Stimulated activated CD4-positive, alpha-beta T cell treated with anti-CD3 and anti-CD28 coated beads, TNF-alpha, amount 100 ng/mL, for 1 hour (primary cell): ENCODE measurements at regions not wholly inside any gene's neighbourhood (a gene's known extent, or its start where the extent isn't known, plus 50 kb on each side); places are given as distances from the start of the nearest gene placed in this dataset.
"Not testable (repeated sequence)": the region's sequence is repeated elsewhere in the genome, so short reads cannot be mapped to it uniquely, and the experiment has no call there.

Experiments
- DNase-seq, 3 donors: peaks; one replicate each; pipeline ENCODE4 v3.0.0-alpha.2; 2020; ENCODE audit warnings: low read depth in 3 of 3, low spot score in 1 of 3

GRCh38 chr5:158268286-158268685 lies 409.3 kb upstream of the CLINT1 start:
- no peak for DNase-seq

- no peak for DNase-seq
These were observed 408.3 kb upstream of the CLINT1 start for GRCh38 chr5:158267228-158267627.

- no peak for DNase-seq
These were observed 407.2 kb upstream of the CLINT1 start for GRCh38 chr5:158265931-158266700.

DNA sequence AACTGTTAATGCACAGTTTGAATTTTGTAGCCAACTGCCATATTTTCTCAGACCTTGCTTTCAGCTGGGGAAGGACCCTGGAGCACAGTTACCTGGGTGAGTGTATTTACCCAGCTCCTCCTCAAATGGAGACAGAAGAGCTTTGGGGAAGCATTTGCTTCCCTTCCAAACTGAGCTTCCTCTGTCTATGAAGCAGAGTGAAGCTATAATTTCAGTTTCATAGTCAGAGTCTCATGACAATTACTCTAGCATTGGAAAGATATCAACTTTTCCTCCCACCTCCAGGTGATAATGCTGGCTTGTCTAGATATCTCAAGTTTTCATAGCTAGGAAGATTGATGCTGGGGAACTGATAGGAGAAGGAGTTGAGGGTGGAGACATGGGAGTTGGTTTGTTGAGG lies 406.4 kb upstream of the CLINT1 start:
- no peak for DNase-seq

DNA sequence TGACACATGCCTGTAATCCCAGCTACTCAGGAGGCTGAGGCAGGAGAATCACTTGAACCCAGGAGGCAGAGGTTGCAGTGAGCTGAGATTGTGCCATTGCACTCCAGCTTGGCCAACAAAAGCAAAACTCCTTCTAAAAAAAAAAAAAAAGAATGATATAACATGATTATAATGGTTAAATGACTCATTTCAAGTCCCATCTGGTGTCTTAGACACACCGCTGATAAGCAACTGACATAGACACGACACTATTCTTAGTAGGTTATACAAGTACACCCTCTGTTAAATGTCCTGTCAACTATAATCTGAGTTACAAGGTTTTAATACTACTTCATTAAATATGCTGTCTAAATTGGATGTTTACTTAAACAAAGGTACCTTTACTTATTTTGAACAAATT lies 405.3 kb upstream of the CLINT1 start:
- DNase-seq, result no peak

- DNase-seq, result no peak
These were observed 402.9 kb upstream of the CLINT1 start for GRCh38 chr5:158261674-158262367.

DNA sequence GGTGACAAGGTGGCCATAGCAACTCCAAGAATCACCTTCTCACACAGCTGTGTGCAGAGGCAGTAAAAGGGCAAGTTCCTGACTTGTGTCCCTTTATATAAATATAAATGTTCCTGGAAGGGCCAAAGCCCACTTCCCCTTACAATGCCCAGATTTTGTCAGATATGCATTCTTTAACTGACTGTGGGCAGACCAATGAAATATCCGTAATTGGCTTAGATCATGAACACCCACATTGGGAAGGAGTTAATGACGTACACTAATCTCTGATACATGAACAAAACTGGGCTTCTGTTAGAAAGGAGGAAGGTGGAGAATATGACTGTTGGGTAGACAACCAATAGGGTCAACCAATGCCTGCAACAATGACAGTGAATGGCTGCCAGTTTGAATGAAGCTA lies 397.2 kb upstream of the CLINT1 start:
- no peak for DNase-seq

GRCh38 chr5:158255609-158256008 lies 396.7 kb upstream of the CLINT1 start:
- no peak for DNase-seq

DNA sequence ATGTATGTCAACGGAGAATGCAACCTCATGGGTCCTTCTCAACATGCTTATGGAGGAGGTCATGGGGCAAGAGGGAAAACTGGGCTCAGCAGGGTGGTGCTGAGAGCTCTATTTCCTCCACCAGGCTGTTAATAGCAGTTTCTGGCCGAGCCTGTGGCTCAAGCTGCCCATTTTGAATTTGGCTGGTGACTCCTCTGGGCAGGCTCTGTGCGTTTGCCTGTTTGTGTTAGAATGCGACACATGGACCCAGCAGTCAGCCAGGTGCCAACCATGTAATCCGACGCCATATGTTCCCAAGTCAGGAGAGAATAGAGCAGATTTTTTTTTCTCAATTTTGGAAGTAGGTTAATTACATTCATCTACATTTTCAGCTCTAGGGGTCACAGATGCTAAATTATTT lies 387.7 kb upstream of the CLINT1 start:
- no peak for DNase-seq

DNA sequence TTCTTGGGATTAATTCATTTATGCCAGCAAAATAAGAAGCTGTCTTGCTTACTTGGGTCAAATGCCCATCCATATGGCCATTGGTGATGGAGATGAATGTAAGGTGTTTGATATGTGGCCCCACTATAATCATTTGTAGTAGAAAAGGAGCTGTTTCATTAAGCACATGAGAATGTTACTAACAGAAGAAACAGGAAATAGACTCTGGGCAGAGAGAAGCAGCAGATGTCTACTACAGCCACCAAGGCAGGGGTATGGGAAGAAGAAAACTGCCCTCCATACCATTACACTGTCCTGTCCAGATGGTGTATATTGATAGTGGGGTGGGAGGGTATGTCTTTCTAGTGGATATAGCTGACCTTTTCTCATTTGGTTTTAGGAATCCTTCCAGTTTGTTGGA lies 386.6 kb upstream of the CLINT1 start:
- DNase-seq, result no peak

DNA sequence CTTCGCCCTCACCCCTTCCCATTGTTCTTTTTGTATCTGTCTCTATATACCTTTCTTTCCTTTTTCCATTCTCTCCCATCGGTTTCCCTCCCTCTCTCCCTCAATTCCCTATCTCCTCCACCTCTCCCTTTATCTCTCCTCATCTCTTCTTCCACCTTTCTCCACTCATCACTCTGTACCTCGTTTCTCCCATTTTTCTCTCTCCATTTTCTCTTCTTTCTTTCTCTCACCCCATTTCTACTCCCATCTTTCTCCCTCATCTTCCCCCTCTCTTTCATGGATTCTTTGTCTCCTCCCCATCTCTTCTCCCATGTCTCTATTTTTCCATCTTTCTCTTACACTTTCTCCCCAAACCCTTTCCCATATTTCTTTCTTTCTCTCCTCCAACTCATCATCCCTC lies 385.9 kb upstream of the CLINT1 start:
- no peak for DNase-seq

- DNase-seq, result no peak
These were observed 377.8 kb upstream of the CLINT1 start for GRCh38 chr5:158236511-158237335.

- DNase-seq, result no peak
These were observed 376.2 kb upstream of the CLINT1 start for GRCh38 chr5:158235159-158235547.

- no peak for DNase-seq
These were observed 375.6 kb upstream of the CLINT1 start for GRCh38 chr5:158234323-158235158.

- DNase-seq, result no peak
These were observed 374.9 kb upstream of the CLINT1 start for GRCh38 chr5:158233735-158234322.

DNA sequence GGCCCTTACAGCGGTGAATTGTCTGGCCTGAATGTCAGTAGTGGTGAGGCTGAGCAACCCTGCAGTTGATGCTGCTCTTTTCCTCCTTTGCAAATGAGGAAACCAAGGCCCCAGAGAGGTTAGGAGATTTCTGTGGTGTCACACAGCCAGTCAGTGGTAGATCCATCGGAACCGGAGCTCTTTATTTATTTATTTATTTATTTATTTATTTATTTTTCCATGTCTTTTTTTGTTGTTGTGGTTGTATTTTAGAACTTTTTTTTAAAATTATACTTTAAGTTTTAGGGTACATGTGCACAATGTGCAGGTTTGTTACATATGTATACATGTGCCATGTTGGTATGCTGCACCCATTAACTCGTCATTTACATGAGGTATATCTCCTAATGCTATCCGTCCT lies 368.4 kb upstream of the CLINT1 start:
- not testable (repeated sequence) for DNase-seq

DNA sequence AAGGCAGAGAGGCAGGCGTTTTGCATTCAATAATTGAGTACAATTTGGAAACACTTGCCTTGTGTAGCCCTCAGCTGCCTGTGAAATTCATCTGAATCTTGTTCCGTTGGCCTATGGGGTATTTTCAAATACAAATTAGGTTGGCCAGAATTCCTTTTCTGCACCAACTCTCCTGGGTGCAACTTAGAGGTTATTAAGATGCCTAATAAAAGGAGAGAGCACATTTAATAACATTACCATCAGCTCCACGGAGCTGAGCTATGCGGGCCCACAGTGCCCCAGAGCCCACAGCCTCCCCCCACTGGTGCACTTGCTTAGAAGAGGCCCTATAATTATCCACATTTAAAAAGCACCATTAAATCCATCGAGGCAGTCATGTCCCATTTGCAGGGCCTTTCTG lies 367.6 kb upstream of the CLINT1 start:
- no peak for DNase-seq

DNA sequence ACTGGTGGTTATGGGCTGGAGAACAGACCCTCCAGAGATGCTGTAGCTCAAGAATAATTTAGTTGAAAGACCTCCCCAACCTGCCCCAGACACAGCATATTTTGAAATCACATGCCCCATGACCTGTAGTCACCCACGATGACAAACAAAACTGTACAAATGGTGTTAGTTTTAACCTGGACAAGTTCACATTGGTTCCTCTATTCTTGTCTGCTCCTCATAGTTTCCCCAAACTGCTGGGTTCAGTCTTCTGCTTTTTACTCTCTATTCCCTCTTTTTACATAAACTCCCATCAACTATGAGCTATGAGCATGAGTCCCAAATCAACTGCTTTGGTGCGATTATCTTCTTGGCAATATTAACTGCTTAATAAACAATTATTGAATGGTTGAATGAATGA lies 365.3 kb upstream of the CLINT1 start:
- no peak for DNase-seq

DNA sequence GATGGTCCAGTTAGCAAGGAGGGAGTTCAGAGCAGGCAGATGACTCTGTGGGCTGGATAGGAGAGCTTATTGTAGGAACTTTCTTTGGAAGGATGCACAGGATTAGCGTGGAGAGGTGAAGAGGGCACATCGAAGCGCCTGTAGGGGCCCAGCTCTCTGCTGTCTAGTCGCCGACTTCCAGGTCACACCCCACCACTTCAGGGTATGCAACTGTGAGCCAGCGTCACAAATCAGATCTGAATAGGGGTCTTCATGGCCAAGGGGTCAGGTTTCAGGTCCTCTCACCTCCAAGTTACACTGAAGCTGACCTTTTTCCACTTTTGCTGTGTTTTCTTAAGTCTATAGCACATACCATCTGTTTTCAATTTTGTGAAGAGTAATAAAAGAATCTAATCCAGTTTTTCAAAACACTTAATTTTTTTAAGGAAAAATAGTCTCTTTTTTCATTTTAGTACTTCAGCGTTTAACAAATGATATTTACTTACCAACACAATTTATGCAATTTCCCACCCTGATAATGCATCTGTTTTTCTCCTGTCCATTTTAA lies 364.2 kb upstream of the CLINT1 start:
- DNase-seq, result no peak

DNA sequence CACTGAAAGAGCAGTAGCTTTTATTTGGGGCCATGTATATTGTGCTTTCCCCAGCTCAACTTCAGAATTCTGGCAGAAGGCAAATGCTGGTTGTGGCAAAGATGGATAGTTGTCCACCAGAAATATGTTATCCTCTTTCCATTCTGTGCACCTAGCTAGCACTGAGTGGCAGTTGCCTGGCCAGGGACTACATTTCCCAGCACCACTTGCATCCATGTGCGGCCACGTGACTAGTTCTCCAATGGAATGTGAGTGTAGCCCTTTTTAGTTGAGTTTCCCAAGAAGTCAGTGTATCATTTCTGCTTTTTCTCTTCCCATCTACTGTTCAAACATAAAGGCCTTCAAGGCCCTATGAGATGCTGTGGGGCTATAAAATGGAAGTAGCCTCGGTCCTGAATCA lies 354.0 kb upstream of the CLINT1 start:
- DNase-seq, result no peak
